Calu3 (cell line): ENCODE measurements at regions not wholly inside any gene's neighbourhood (a gene's known extent, or its start where the extent isn't known, plus 50 kb on each side); places are given as distances from the start of the nearest gene placed in this dataset.

Source experiments
- BruUV-seq: library from RNA; stranded (reverse); fragments of 400-500 nt; replicated peaks from 2 replicates; lab custom pipeline; 2021; lab: Mats Ljungman, UMichigan
- CTCF ChIA-PET: fragments of 300-600 bp; sonication (Branson Sonifier 250); formaldehyde crosslinking; loops from one replicate; lab custom pipeline; 2022; ENCODE audit warnings: antibody characterized with exemption; lab: Charles Lee
- DNase-seq: peaks from one replicate; pipeline ENCODE4 v3.0.0; 2022
- H3K27ac Mint-ChIP-seq: one replicate; pipeline ENCODE4 v1.8.0; 2022; ENCODE audit warnings: mixed read lengths; ENCODE audit not compliant: unreplicated experiment
- H3K27me3 Mint-ChIP-seq: one replicate; pipeline ENCODE4 v1.8.0; 2022; ENCODE audit warnings: mixed read lengths; ENCODE audit not compliant: unreplicated experiment
- H3K36me3 Mint-ChIP-seq: one replicate; pipeline ENCODE4 v1.8.0; 2022; ENCODE audit warnings: mild to moderate bottlenecking, moderate library complexity, mixed read lengths; ENCODE audit not compliant: insufficient read depth, unreplicated experiment
- H3K4me1 Mint-ChIP-seq: one replicate; pipeline ENCODE4 v1.8.0; 2022; ENCODE audit warnings: mild to moderate bottlenecking, low read depth, mixed read lengths; ENCODE audit not compliant: unreplicated experiment
- H3K4me3 Mint-ChIP-seq: one replicate; pipeline ENCODE4 v1.8.0; 2022; ENCODE audit warnings: mild to moderate bottlenecking, low read depth, moderate library complexity, mixed read lengths; ENCODE audit not compliant: unreplicated experiment
- H3K9me3 Mint-ChIP-seq: one replicate; pipeline ENCODE4 v1.8.0; 2022; ENCODE audit warnings: low read depth, mixed read lengths; ENCODE audit not compliant: unreplicated experiment
- CTCF ChIP-seq: fragments of 200-600 bp; IDR thresholded peaks from one replicate; pipeline ENCODE4 v1.8.0; 2022; ENCODE audit warnings: antibody characterized with exemption; ENCODE audit not compliant: unreplicated experiment
- intact Hi-C: fragments of 100-400 bp; cut with micrococcal nuclease; formaldehyde crosslinking; loops from one replicate; pipeline ENCODE4 v1.10.0; 2022; ENCODE audit not compliant: unreplicated experiment

- no TSS peak for BruUV-seq
- Mint-ChIP-seq H3K36me3 (no peaks in the 10 kb centered on the region), H3K27ac (no peak overlapping the region), H3K4me1 (no peaks in the 10 kb centered on the region), H3K4me3 (no peak overlapping the region), H3K27me3 (peaks cover 56% of the 10 kb centered on the region), H3K9me3 (no peaks in the 10 kb centered on the region)
- TF ChIP-seq CTCF = no peak
- DNase-seq = no peak
- intact Hi-C loops = no loop called here
- CTCF ChIA-PET = no interaction called here
These were observed 143.6 kb upstream of the GDNF start for GRCh38 chr5:37983463-37983862.

- peaks cover 3% of the 10 kb centered on the region for H3K9me3 Mint-ChIP-seq
- CTCF ChIA-PET = no interaction called here
- no peak for DNase-seq
These were observed 139.7 kb upstream of the GDNF start for GRCh38 chr5:37979559-37979958.

GRCh38 chr5:37975531-37975930 lies 135.7 kb upstream of the GDNF start:
- no peak for TF ChIP-seq CTCF
- intact Hi-C loops = no loop called here
- H3K36me3 Mint-ChIP-seq = no peaks in the 10 kb centered on the region
- H3K27ac Mint-ChIP-seq = no peak overlapping the region
- H3K27me3 Mint-ChIP-seq = peaks cover 24% of the 10 kb centered on the region
- no peak for DNase-seq
- H3K4me3 Mint-ChIP-seq = no peak overlapping the region
- H3K9me3 Mint-ChIP-seq = peaks cover 3% of the 10 kb centered on the region
- BruUV-seq = no TSS peak
- no peaks in the 10 kb centered on the region for H3K4me1 Mint-ChIP-seq
- CTCF ChIA-PET = no interaction called here

More at GRCh38 chr5:37979559-37979958, 139.7 kb upstream of the GDNF start:
- Mint-ChIP-seq H3K4me3 (no peak overlapping the region), H3K36me3 (no peaks in the 10 kb centered on the region), H3K4me1 (no peaks in the 10 kb centered on the region), H3K27ac (no peak overlapping the region), H3K27me3 (peaks cover 33% of the 10 kb centered on the region)
- intact Hi-C loops = no loop called here
- no peak for TF ChIP-seq CTCF
- no TSS peak for BruUV-seq

- CTCF ChIA-PET = no interaction called here
- BruUV-seq = no TSS peak
- intact Hi-C loops = no loop called here
- no peaks in the 10 kb centered on the region for H3K4me1 Mint-ChIP-seq
- peaks cover under 1% of the 10 kb centered on the region for H3K9me3 Mint-ChIP-seq
- no peak for TF ChIP-seq CTCF
- no peaks in the 10 kb centered on the region for H3K36me3 Mint-ChIP-seq
- peaks cover 45% of the 10 kb centered on the region for H3K27me3 Mint-ChIP-seq
- DNase-seq = no peak
- H3K4me3 Mint-ChIP-seq = no peak overlapping the region
- H3K27ac Mint-ChIP-seq = no peak overlapping the region
These were observed 131.7 kb upstream of the GDNF start for GRCh38 chr5:37971483-37972024.
